ENCODE measurements at regions not wholly inside any gene's neighbourhood (a gene's known extent, or its start where the extent isn't known, plus 50 kb on each side); places are given as distances from the start of the nearest gene placed in this dataset.

DNA sequence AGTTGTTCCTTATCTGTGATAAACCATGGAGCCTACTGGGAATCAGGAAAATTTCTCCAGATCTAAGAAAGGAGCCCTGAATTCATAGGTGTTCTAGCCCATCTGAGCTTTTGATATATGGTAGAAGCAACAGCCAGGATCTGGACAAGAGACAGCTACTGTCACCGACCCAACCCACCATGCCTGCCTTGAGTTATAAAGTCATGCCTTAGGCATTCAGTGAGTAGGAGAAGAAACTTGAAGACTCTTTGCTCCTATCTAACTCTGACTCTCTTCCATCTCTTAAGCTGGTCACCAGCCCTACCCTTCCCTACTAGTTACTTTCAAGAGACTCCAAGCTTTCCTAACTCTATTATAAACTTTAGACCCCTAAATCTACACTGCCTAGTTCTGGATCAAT is 83.9 kb upstream of the FAM9B start:
- TF ChIP-seq POLR2AphosphoS5 (IDR thresholded peaks at IDR 0.05) (no peak), POLR2A (IDR thresholded peaks at IDR 0.05) (no peak), EP300 (IDR thresholded peaks at IDR 0.05) (no peak)
- TF ChIP-seq, protein P1, sequence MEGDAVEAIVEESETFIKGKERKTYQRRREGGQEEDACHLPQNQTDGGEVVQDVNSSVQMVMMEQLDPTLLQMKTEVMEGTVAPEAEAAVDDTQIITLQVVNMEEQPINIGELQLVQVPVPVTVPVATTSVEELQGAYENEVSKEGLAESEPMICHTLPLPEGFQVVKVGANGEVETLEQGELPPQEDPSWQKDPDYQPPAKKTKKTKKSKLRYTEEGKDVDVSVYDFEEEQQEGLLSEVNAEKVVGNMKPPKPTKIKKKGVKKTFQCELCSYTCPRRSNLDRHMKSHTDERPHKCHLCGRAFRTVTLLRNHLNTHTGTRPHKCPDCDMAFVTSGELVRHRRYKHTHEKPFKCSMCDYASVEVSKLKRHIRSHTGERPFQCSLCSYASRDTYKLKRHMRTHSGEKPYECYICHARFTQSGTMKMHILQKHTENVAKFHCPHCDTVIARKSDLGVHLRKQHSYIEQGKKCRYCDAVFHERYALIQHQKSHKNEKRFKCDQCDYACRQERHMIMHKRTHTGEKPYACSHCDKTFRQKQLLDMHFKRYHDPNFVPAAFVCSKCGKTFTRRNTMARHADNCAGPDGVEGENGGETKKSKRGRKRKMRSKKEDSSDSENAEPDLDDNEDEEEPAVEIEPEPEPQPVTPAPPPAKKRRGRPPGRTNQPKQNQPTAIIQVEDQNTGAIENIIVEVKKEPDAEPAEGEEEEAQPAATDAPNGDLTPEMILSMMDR (IDR thresholded peaks at IDR 0.05) = no peak

Measured in suprapubic skin (tissue), 4 donors.